HFF-Myc (cell line): ENCODE measurements at regions not wholly inside any gene's neighbourhood (a gene's known extent, or its start where the extent isn't known, plus 50 kb on each side); places are given as distances from the start of the nearest gene placed in this dataset.

Source experiments
- DNase-seq: peaks from one replicate; pipeline ENCODE4 v3.0.0-alpha.2; 2011; ENCODE audit warnings: low read depth; ENCODE audit errors: extremely low read depth
- H3K4me3 ChIP-seq: replicated peaks from 2 replicates; pipeline ENCODE4 v1.5.1; 2011; ENCODE audit warnings: low read depth, mild to moderate bottlenecking, control low read depth, low read length
- TF ChIP-seq, protein P1 (sequence below): IDR thresholded peaks from 2 replicates; pipeline ENCODE4 v1.5.1; 2012; ENCODE audit warnings: mild to moderate bottlenecking, low read depth, low read length, control low read depth; ENCODE audit errors: missing control alignments

DNA sequence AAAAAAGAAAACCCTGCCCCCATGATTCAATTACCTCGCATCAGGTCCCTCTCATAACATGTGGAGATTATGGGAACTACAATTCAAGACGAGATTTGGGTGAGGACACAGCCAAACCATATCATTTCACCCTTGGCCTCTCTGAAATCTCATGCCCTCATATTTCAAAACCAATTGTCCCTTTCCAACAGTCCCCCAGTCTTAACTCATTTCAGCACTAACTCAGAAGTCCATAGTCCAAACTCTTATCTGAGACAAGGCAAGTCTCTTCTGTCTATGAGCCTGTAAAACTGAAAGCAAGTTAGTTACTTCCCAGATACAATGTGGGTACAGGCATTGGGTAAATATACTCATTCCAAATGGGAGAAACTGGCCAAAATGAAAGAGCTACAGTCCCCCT, 536.1 kb downstream of the MEI4 start:
- DNase-seq = no peak
- TF ChIP-seq, protein P1, sequence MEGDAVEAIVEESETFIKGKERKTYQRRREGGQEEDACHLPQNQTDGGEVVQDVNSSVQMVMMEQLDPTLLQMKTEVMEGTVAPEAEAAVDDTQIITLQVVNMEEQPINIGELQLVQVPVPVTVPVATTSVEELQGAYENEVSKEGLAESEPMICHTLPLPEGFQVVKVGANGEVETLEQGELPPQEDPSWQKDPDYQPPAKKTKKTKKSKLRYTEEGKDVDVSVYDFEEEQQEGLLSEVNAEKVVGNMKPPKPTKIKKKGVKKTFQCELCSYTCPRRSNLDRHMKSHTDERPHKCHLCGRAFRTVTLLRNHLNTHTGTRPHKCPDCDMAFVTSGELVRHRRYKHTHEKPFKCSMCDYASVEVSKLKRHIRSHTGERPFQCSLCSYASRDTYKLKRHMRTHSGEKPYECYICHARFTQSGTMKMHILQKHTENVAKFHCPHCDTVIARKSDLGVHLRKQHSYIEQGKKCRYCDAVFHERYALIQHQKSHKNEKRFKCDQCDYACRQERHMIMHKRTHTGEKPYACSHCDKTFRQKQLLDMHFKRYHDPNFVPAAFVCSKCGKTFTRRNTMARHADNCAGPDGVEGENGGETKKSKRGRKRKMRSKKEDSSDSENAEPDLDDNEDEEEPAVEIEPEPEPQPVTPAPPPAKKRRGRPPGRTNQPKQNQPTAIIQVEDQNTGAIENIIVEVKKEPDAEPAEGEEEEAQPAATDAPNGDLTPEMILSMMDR = no peak
- no peak overlapping the region for H3K4me3 ChIP-seq

DNA sequence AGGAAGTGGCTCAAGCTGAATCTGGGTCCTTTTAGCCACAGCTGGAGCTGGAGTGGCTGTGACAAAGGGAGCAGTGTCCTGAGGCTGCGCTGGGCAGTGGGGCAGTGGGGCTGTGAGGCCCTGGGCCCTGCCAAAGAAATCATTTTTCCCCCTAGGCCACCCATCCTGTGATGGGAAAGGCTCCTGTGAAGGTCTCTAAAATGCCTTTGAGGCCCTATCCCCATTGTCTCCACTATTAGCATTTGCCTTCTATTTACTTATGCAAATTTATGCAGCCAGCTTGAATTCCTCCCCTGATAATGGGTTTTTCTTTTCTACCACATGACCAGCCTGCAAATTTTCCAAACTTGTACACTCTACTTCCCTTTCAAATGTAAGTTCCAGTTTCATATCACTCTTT, 539.2 kb downstream of the MEI4 start:
- no peak overlapping the region for H3K4me3 ChIP-seq
- TF ChIP-seq, protein P1 = no peak
- no peak for DNase-seq

DNA sequence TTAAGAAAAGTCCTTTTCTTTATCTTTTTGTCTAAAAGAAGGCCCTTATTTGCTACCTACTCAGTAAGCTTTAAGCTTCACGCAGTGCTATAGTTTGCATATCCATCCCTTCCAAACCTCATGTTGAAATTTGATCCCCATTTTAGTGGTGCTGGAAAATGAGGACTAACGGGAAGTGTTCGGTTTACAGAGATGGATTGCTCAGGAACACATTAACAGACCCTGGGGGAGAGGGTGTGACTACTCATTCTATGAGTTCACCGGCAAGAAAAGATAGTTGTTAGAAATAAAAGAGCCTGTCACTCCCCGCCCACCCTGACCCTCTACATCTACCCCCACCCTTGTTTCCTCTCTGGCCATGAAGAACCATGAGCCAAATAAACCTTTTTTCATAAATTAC, 546.2 kb downstream of the MEI4 start:
- no peak overlapping the region for H3K4me3 ChIP-seq
- no peak for DNase-seq
- TF ChIP-seq, protein P1 = no peak

DNA sequence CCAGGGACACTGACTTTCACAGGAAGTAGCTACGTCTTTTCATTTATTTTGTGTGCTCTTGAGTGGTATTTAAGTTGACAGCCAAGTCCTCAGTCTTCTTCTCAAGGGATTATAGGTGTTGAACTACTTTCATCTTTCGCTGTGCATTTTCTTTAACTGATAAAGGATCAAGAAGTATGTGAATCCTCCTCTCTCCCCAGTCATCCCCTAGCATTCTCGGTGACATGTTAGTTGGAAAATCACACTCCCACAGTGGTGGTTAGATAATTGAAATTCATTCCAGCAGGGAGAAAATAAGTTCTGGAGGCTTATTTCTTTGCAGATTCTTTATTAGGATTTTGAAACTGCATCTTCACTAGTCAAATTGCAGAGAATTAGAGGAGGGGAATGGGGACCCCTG, 569.4 kb downstream of the MEI4 start:
- TF ChIP-seq, protein P1 = no peak
- no peak for DNase-seq
- H3K4me3 ChIP-seq = no peak overlapping the region

DNA sequence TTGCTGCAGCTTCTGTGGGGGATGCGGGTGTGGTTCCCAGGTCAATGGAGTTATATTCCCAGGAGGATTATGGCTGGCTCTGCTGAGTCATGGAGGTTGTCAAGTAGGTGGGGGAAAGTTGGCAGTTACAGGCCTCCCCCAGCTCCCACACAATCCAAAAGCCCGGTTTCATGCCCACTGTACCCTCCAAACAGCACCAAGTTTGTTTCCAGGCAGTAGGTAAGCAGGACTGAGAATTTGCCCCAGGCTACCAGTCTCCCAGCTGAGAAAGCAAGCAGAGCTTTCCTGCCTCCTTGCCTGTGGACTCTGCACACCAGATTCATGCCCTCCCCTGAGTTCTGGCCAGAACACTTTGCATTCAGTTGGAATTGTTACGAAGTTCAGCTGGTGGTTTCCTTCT, 578.2 kb downstream of the MEI4 start:
- TF ChIP-seq, protein P1 = no peak
- DNase-seq = no peak

DNA sequence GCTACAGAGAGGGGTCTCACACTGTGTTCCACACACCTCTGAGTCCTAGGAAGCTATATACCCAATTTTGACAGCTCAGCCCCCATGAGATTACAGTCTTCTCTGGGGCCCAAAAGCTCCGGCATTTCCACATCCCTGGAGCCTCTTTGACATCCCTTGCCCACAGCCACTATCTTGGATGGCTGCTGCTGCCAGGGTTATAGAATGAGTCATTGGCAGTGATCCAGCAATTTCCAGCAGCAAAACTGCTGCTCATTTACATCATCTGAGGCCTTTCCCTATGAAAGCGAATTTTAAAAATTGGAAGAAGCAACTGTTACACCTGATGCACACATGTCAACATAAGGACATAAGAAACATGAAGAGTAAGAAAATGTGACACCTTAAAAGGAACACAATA, 590.7 kb downstream of the MEI4 start:
- no peak overlapping the region for H3K4me3 ChIP-seq
- TF ChIP-seq, protein P1 = no peak
- peak; percentile 1 for DNase-seq

More for the DNA sequence above, 578.2 kb downstream of the MEI4 start:
- H3K4me3 ChIP-seq = no peak overlapping the region

DNA sequence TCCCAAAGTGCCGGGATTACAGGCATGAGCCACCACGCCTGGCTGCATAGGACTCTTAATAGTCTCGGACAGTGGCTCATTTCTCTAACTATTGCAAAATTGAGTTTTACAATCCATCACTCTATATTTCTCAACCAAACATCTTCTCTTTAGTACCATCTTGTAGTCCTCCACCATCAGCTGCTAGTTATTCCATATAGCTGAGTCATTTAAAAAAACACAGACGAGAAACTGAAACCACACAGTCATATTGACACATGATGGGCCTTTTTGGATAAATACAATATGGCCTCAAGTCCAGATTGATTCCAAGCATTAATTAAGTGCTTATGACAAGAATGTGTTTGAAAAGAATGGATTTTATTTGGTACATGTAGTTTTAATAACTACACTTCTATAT, 599.1 kb downstream of the MEI4 start:
- DNase-seq = no peak
- no peak overlapping the region for H3K4me3 ChIP-seq
- TF ChIP-seq, protein P1 = no peak
